ENCODE measurements at regions not wholly inside any gene's neighbourhood (a gene's known extent, or its start where the extent isn't known, plus 50 kb on each side); places are given as distances from the start of the nearest gene placed in this dataset.

- Histone ChIP-seq H4K91ac (replicated peaks; ENCODE audit: insufficient read length, low read length) (no peak overlapping the region), H3K36me3 (ENCODE audit: control insufficient read depth in 2 of 4, insufficient read depth in 4 of 4, low read length in 3 of 4) (no peaks in the 10 kb centered on the region), H3K79me1 (ENCODE audit: low read depth, low read length) (no peaks in the 10 kb centered on the region), H3K79me2 (ENCODE audit: control insufficient read depth in 1 of 2, insufficient read depth in 2 of 2, low read length in 2 of 2) (no peaks in the 10 kb centered on the region), H3K56ac (replicated peaks; ENCODE audit: insufficient read length, low read depth, low read length) (no peak overlapping the region), H2BK15ac (ENCODE audit: low read length) (no peak overlapping the region), H4K20me1 (replicated peaks in 1 of 2; ENCODE audit: control insufficient read depth in 1 of 2, insufficient read depth in 2 of 2, low read length in 2 of 2) (no peaks in the 10 kb centered on the region), H3K4ac (replicated peaks; ENCODE audit: insufficient read length, low read depth, low read length) (no peak overlapping the region), H2AK5ac (ENCODE audit: low read depth, low read length) (no peak overlapping the region), H3K23ac (ENCODE audit: insufficient read length) (no peak overlapping the region), H2AFZ (ENCODE audit: low read length) (no peak overlapping the region), H2BK120ac (replicated peaks; ENCODE audit: low read depth, low read length) (no peak overlapping the region), H3K4me2 (ENCODE audit: insufficient read depth in 1 of 2, low read depth in 2 of 2, low read length in 2 of 2) (no peak overlapping the region), H3K14ac (ENCODE audit: insufficient read length) (no peak overlapping the region), H4K8ac (ENCODE audit: extremely low read depth, insufficient read depth, low read length) (no peak overlapping the region), H3K9ac (replicated peaks in 1 of 4; ENCODE audit: extremely low read depth in 1 of 4, low read depth in 3 of 4, low read length in 3 of 4) (no peak overlapping the region), H3K27me3 (replicated peaks in 1 of 4; ENCODE audit: control insufficient read depth in 3 of 4, extremely low read depth in 1 of 4, insufficient read depth in 3 of 4, low read length in 3 of 4) (no peaks in the 10 kb centered on the region), H2BK5ac (ENCODE audit: low read depth, low read length) (no peak overlapping the region), H3K4me3 (ENCODE audit: extremely low read depth in 1 of 4, insufficient read depth in 2 of 4, low read depth in 3 of 4, low read length in 4 of 4) (no peak overlapping the region), H2BK12ac (ENCODE audit: low read depth, low read length) (no peak overlapping the region), H3K9me3 (ENCODE audit: insufficient read depth in 2 of 2, low read depth in 1 of 2, low read length in 1 of 2) (peaks cover 12 to 14% of the 10 kb centered on the region in 2 experiments; a peak in 3 of 4 replicates), H4K5ac (ENCODE audit: insufficient read length, low read depth, low read length) (no peak overlapping the region), H3K18ac (ENCODE audit: extremely low read depth, low read length) (no peak overlapping the region), H2BK20ac (ENCODE audit: low read length) (no peak overlapping the region), H3K4me1 (replicated peaks in 1 of 4; ENCODE audit: control insufficient read depth in 3 of 4, insufficient read depth in 4 of 4, low read length in 3 of 4) (no peaks in the 10 kb centered on the region), H3K27ac (ENCODE audit: low read depth, low read length) (no peak overlapping the region), H3K23me2 (ENCODE audit: low read depth, low read length) (no peaks in the 10 kb centered on the region)
- no peak for TF ChIP-seq ASH2L (IDR thresholded peaks at IDR 0.05; ENCODE audit: low read length)
- ChIA-PET POLR2A (ENCODE audit: partially characterized antibody) (no interaction called here), CTCF (ENCODE audit: partially characterized antibody) (interaction anchor here (1.2 to 2.2 kb wide), 5 partner anchors 15 to 212 kb away, joined by 3 to 6 read pairs (median 3); no protein-coding TSS in a partner anchor)
- no peak for FAIRE-seq
- peak in 1 of 2 experiments; percentile 28 for DNase-seq (ENCODE audit: low read depth in 1 of 2, low spot score in 2 of 2)
- 88% methylated on average over 6 of the region's 6 CpGs; no CpG with 5 or more reads in 1 of the 2 experiments for WGBS, 2 experiments (ENCODE audit: extremely low coverage in 1 of 2, insufficient coverage in 1 of 2, insufficient read length in 1 of 2, insufficient replicate concordance in 2 of 2, low coverage in 1 of 2, low lambda C conversion rate in 2 of 2, missing lambda C conversion rate in 1 of 2)
These were observed 60.5 kb downstream of the BARX1 start for GRCh38 chr9:93894691-93895079.
